Sigmoid colon (tissue), 4 donors: ENCODE measurements at regions not wholly inside any gene's neighbourhood (a gene's known extent, or its start where the extent isn't known, plus 50 kb on each side); places are given as distances from the start of the nearest gene placed in this dataset.

Experiments
- CTCF ChIP-seq, 4 experiments: fragments of 450-650 bp in 3 of 4; fragments of 200-600 bp in 1 of 4; IDR thresholded peaks; one replicate each; pipeline ENCODE4 v1.5.1; 2016 to 2019; ENCODE audit warnings: antibody characterized with exemption in 4 of 4, mild to moderate bottlenecking in 3 of 4, moderate library complexity in 2 of 4
- EP300 ChIP-seq, 4 donors: sonication (generic); formaldehyde crosslinking; IDR thresholded peaks; one replicate each; pipeline ENCODE4 v1.6.1; 2017; ENCODE audit warnings: antibody characterized with exemption in 4 of 4

- TF ChIP-seq CTCF (IDR thresholded peaks at IDR 0.05) = no peak
- no peak for TF ChIP-seq EP300 (IDR thresholded peaks at IDR 0.05)
These were observed 148.1 kb downstream of the MAT2B start for GRCh38 chr5:163653526-163653925.
